GM18508 (cell line): ENCODE measurements at regions not wholly inside any gene's neighbourhood (a gene's known extent, or its start where the extent isn't known, plus 50 kb on each side); places are given as distances from the start of the nearest gene placed in this dataset.

Experiments
- ATAC-seq: cut with Tn5 transposase; IDR thresholded peaks from one replicate; pipeline ENCODE4 v1.9.1; 2021; ENCODE audit warnings: moderate number of reproducible peaks; ENCODE audit not compliant: insufficient read depth, unreplicated experiment

DNA sequence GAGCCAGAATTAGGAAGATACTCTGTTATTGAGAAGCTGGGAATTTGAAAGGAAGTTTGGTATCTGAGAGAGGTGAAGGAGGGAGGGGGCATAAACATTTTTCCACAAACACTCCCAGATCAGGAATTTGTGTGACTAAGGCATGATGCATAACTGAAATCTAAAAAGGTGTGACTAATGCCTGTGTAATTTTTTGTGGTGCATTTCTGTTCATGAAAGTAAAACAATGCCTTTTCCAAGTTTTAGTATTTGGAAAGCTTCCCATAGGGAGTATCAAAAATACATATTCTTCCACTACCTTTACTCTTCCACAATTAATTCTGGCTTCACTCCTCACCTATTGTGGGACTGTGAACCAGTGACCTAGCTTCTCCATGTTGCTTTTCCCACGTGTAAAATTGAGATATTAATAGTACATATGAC, 56.4 kb upstream of the CAV2 start:
- no peak for ATAC-seq

DNA sequence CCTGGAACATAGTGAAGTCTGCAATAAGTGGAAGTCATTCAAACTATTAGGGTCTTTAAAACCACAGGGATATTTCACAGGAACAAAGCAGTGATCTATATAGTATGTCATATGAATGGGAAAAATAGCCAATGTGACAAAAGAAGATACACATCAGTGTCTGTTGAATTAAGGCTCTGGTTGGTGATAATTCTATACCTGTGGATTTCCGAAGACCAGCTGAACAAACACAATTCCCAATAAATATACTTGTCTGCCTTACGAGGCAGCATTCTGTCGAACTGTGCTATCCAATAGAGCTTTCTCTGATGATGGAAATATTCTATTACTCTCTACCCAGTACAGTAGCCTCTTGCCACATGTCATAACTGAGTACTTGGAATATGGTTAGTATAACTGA, 55.9 kb upstream of the CAV2 start:
- ATAC-seq: no peak

DNA sequence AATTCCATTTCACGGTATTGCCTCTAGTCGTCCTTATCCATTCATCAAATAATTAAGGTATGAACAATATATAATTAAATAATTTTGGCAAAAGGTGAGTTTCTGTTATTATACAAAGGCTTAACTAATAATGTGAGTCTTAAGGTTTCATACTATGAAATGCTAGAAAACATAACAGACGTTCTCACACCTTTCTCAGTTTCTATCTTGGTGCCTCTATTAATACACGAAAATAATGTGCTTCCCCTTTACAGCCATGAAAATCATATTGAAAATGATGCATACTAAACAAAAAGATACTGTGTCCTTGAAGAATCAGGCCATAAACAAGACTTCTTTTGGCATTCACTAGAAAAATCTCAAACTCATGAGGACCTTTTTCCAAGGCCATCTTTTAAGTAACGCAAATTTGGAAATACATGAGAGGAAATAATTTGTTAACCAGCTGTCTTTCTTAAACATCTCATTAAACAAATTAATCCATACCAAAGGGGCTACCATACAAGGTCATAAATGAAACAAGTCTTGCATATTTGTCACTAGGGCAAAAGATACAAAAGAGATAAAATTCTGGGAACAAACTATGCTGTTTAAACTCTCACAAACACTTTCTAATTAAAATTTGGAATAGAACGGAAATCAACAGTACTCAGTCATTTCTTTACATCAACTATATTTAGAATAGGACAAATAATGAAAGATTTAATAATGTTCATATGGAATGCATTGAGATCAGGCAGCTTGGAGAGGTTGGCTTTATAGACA, 53.9 kb upstream of the CAV2 start:
- no peak for ATAC-seq

DNA sequence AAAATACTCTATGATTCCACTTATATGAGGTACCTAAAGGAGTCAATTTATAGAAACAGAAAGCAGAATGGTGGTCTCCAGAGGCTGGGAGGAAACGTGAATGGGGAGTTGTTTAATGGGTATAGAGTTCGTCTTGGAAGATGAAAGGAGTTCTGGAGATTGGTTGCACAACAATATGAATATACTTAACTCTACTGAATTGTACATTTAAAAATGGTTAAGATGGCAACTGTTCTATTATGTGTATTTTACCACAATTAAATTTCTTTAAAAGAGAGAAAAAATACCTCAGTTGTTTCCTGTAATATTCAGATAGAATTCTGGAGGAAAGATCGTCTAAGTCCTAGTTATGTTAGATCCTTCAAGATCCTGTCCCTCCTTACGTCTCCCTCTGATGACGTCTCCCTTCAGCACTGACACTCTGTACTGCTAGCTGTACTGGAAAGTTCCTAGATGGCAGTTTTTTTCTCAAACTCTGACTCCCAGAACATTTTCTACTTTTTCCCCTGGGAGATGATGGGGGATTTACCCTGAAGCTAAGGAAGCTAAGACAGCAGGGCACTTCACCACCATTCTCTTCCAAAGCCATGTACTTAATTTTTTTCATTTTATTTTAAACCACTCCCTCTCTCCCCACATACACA, 53.2 kb upstream of the CAV2 start:
- ATAC-seq: no peak

DNA sequence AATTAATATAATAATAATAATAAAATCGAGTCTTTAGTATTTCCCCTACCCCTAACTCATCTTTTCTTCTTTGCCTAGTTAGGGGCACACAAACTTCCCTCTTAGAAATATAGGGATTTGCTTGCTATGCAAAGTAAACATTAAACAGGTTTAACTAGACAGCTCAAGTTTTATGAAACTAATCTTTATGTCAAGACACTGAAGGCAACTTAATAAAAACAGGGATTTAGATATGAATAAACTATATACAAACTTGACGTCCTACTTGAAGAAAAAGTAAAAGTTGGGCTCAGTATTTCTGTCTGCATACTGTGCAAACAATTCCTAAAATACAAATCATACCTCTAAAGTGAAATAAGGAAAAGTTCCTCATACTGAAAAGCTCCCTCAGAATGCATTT, 52.1 kb upstream of the CAV2 start:
- ATAC-seq: no peak

DNA sequence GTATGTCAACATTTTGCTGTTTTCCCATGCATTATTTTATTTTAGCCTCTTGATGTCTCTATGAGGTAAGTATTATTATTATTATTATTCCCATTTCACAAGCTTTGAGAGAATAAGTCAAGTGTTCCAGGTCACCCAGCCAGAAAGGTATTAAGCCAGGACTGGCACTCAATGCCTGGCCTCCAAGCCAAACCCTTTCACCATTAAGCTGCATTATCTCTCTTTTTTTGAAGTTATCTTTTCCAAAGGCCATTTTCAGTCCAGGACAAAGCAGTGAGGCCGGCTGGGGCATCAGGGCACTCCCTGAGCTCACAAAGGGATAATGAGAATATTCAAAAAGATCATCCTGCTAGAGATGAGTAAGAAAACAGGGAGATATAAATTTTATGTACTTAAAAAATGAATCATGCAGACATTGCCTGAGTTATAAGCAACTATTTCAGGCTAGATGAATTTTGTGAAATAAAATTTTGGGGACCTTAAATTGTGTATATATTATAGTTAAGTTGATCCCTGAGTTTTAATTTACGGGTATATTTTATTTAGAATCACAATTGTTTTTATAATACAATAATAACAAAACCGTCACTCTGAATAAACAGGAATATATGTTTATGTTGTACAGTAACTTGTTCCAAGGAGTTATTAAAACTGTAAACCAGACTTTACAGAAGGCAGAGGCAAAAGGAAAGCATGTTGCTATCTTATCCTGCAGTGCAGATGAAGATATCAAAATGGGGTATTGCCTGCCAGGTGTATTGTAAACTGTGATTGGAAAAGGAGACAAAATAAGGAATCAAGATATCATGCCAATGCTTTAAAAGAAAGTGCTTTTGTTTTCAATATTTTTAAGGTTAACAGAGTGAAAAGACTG, 51.3 kb upstream of the CAV2 start:
- ATAC-seq: no peak

DNA sequence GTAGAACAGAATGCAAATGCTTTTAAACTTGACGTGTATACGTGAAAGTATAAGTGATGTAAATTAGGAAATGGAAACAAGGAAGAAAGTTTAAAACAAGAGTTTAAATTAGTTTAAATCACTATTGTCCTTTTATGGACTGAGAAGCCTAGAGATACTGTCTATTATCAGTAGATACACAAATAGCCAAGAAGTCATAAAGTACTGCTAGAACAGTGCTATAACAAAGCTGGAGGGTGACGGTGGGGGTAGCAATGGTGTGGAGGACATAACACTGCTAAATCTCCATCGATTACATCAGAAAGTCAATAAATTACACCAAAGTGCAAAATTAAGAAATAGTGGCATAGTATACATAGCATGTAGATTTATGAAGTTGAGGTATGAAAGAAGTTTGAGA, 50.1 kb upstream of the CAV2 start:
- ATAC-seq: no peak
